OCI-LY1 (cell line): ENCODE measurements at regions not wholly inside any gene's neighbourhood (a gene's known extent, or its start where the extent isn't known, plus 50 kb on each side); places are given as distances from the start of the nearest gene placed in this dataset.

Experiments
- EZH2 ChIP-seq: fragments of 200-600 bp; sonication (generic), shearing (Covaris generic); IDR thresholded peaks from 2 replicates; pipeline ENCODE4 v1.8.0; 2017; ENCODE audit warnings: borderline replicate concordance, mixed run types, mild to moderate bottlenecking, antibody characterized with exemption, low read length, moderate library complexity, mixed read lengths
- TF ChIP-seq, protein P1 (sequence below): fragments of 200-600 bp; sonication (generic), shearing (Covaris generic); IDR thresholded peaks from 2 replicates; pipeline ENCODE4 v1.5.1; 2017; ENCODE audit warnings: mild to moderate bottlenecking, antibody characterized with exemption, low read length, moderate library complexity, mixed read lengths

GRCh38 chr12:130223767-130224244, 61.5 kb downstream of the FZD10 start:
- TF ChIP-seq, protein P1, sequence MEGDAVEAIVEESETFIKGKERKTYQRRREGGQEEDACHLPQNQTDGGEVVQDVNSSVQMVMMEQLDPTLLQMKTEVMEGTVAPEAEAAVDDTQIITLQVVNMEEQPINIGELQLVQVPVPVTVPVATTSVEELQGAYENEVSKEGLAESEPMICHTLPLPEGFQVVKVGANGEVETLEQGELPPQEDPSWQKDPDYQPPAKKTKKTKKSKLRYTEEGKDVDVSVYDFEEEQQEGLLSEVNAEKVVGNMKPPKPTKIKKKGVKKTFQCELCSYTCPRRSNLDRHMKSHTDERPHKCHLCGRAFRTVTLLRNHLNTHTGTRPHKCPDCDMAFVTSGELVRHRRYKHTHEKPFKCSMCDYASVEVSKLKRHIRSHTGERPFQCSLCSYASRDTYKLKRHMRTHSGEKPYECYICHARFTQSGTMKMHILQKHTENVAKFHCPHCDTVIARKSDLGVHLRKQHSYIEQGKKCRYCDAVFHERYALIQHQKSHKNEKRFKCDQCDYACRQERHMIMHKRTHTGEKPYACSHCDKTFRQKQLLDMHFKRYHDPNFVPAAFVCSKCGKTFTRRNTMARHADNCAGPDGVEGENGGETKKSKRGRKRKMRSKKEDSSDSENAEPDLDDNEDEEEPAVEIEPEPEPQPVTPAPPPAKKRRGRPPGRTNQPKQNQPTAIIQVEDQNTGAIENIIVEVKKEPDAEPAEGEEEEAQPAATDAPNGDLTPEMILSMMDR = no peak
- no peak for TF ChIP-seq EZH2
